Heart left ventricle (tissue), 13 donors: ENCODE measurements at regions not wholly inside any gene's neighbourhood (a gene's known extent, or its start where the extent isn't known, plus 50 kb on each side); places are given as distances from the start of the nearest gene placed in this dataset.

Experiments
- POLR2A ChIP-seq, 2 donors: fragments of 450-650 bp; IDR thresholded peaks; one replicate each; pipeline ENCODE4 v1.6.1; 2017; ENCODE audit warnings: antibody characterized with exemption in 2 of 2, mild to moderate bottlenecking in 2 of 2, moderate library complexity in 2 of 2
- TF ChIP-seq, protein P1 (sequence below), 12 donors: fragments of 200-600 bp; sonication (generic) in 4 of 12; IDR thresholded peaks; one replicate each; pipeline versions ENCODE4 v1.5.0 to v1.8.0; 2018 to 2022; ENCODE audit warnings: antibody characterized with exemption in 12 of 12, mild to moderate bottlenecking in 5 of 12
- donor health status: ischemic (EF 13 %, LVEDD 7.1; RV severe dilation, severe dysfunction).
- donor health status: DM: no; HTN: yes; CAD: no.
- donor health status: DM: no; HTN: no; CAD: no.
- donor health status: ischemic (EF 25% LVEDD 6.9; RV normal size, moderate dysfunction).
- donor health status: ischemic (EF 25% LVEDD 5.7; RV mildly dilated, moderate dysfunction).
- donor health status: ischemic (EF 35%, LVEDD 5.7; RV mildly dilated, moderate dysfunction).
- donor health status: nonischemic (EF 11% LVEDD 7.7; RV severe dilation, severe dysfunction).
- donor health status: DM: yes; HTN: yes; CAD: no.
- donor health status: PGD.
- donor health status: ischemic (EF 29% LVEDD 5.4; RV normal size, mild dysfunction).
- donor health status: nonischemic (EF 23%, LVEDD 6.1; RV moderate dilation, normal function).

DNA sequence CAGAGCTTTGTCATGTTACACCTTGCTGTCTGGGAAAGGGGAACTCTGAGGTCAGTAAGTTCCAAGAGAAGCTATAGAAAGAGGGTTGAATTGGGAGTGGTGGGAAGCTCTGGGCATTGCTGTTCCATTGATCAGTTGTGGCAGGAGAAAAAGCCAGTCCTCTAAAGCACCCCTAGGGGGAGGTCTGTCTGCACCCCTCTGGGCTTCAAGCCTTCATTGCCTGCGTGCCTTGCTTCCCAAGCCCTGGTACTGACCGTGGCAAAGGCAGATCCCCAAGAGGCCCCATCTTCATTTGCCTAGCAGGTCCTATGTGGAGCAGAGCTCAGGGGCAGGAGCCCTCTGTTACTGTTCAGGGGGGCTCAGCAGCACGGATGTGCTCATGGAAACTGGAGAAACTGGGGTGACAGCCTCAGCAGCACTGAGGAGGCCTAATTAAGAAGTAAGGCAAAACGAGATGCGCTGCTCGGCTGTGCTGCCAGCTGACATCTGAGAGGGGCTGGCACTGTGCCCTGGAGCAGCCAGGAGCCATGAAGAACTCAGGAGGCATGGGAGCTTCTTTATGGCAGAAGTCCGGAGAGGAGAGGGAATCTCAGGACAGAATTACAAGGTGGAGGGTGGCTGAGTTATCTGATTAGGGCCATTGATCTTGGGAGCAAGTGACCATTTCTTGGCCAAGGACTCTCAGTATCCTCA, 270.9 kb downstream of the RPLP1 start:
- no peak for TF ChIP-seq POLR2A (IDR thresholded peaks at IDR 0.05)
- TF ChIP-seq, protein P1, sequence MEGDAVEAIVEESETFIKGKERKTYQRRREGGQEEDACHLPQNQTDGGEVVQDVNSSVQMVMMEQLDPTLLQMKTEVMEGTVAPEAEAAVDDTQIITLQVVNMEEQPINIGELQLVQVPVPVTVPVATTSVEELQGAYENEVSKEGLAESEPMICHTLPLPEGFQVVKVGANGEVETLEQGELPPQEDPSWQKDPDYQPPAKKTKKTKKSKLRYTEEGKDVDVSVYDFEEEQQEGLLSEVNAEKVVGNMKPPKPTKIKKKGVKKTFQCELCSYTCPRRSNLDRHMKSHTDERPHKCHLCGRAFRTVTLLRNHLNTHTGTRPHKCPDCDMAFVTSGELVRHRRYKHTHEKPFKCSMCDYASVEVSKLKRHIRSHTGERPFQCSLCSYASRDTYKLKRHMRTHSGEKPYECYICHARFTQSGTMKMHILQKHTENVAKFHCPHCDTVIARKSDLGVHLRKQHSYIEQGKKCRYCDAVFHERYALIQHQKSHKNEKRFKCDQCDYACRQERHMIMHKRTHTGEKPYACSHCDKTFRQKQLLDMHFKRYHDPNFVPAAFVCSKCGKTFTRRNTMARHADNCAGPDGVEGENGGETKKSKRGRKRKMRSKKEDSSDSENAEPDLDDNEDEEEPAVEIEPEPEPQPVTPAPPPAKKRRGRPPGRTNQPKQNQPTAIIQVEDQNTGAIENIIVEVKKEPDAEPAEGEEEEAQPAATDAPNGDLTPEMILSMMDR (IDR thresholded peaks at IDR 0.05), result no peak
